ENCODE measurements at regions not wholly inside any gene's neighbourhood (a gene's known extent, or its start where the extent isn't known, plus 50 kb on each side); places are given as distances from the start of the nearest gene placed in this dataset.

DNA sequence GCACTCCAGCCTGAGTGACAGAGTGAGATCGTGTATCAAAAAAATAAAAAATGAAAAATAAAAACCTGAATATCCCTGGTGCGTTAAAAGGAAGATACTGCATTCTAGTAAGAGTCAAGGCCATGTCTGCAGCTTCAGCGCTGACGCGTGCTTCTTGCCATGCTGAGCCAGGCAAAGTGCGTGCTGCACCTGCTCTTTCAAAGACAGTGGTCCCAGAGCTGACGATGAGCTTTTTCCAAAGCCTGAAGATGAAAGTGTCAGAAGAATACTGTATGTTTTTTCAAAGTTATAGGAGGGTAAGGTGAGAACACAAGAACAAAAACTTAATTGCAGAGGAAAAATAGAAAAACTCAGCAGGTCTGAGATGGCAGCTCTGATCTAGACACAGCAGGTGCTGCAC lies 115.1 kb downstream of the RNASET2 start:
- DNase-seq: no peak

DNA sequence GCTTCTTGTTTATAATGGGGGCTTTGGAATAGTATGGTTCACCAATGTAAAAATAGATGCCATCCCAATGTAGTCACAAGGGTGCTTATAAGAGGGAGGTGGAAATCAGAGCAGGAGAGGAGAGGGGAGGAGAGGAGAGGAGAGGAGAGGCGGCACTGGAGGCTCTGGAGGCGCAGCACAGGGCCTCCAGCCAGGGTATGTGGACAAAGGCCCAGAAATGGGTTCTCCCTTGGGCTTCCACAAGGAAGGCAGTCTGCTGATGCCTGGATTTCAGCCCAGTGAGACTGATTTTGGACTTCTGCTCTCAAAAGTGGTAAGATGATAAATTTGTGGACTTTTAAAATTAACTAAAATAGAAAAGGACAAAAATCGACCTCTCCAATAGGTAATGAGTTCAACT lies 116.8 kb downstream of the RNASET2 start:
- no peak for DNase-seq

DNA sequence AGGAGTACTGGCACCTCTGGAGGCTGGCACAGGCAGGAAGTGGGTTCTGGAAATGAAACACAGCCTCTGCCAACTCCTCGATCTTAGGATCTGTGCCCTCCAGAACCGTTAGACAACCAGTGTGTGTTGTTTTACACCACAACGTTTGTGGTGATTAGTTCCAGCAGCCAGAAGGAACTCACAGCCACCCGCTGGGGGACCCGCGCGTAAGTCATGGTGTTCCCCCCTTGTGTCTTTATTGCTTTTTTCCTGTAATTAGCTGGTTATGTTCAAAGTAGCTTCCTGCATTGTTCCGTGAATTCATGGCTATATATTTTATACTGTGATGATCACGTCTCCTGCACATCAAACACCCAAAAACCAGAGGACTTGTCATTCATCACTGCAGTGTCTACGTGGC lies 117.4 kb downstream of the RNASET2 start:
- no peak for DNase-seq

DNA sequence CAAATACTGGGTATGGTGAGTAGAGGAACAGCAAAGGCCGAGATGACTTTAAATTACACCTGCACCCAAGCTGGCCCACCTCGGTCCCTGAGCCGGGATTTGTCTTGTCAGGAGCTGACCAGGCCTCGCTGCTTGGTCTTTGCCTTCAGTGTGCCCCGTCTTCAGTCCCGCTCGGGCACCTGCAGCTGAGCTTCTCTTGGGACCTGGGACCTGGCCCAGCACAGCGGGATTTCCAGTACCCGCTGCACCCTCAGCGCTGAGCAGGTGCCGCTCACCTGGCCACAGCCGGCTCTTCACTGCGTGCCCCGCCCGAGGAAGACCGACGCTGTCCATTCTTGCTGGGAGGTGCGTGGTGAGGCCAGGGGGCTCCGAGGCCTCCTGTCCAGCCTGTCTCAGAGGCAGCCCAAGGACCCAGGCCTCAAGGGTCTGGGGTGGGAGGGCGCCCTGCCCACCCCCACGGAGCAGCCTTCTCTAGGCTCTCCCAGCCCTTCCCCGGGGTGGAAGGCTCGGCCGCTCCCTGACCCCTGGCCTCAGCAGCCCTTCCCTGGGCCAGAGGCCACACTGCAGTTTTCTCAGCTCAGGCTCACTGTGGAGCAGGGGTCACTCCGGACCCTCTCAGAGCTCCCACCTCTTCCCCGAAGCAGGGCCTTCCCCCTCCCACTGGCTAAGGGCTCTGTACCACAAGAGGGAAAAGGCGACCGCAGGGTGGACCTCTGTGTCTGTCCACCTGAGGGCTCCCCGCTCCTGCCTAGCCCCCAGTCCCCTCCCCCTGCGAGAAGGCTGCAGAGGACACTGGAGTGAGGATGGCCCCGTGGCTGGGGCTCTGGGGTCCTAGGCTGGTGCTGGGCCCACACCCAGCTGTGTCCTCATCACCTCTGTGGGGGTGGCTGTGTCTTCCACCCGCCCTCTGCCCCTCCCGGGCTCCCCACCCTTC lies 119.3 kb downstream of the RNASET2 start:
- DNase-seq: no peak

DNA sequence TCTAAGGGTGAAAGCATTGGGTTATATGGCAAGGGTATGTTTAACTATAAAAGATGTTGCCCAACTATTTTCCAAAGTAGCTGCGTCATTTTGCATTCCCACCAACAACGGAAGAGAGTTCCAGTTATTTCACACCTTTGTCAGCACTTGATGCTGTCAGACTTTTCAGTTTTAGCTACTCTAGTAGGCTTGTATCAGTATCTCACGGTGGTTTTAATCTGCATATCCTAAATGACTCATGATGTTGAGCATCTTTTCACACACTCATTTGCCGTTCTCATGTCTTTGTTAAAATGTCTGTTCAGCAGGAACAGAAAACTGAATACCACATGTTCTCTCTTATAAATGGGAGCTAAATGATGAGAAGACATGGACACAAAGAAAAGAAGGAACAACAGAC lies 122.3 kb downstream of the RNASET2 start:
- no peak for DNase-seq

DNA sequence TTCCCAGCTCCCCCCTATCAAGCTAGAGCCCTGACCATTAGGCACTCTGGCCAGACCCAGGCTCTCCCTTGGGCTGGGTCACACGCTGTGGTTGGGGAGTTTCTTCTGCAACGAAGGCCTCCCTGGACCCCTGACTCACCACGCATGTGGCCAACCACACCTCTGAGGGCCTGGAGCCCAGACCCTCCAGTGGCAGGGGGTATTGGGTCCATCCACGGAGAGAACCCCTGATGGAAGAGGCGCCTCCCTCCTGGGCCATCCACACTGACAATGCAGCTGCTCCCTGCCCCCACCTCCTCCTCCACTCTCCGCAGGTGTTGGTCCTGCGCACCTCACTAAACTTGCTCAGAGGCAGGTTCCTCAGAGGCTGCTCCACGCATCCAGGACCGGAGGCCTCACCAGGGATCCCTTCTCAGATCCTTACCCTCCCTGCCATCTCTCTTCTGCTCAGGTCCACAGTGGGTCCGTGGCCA lies 125.4 kb downstream of the RNASET2 start:
- no peak for DNase-seq

DNA sequence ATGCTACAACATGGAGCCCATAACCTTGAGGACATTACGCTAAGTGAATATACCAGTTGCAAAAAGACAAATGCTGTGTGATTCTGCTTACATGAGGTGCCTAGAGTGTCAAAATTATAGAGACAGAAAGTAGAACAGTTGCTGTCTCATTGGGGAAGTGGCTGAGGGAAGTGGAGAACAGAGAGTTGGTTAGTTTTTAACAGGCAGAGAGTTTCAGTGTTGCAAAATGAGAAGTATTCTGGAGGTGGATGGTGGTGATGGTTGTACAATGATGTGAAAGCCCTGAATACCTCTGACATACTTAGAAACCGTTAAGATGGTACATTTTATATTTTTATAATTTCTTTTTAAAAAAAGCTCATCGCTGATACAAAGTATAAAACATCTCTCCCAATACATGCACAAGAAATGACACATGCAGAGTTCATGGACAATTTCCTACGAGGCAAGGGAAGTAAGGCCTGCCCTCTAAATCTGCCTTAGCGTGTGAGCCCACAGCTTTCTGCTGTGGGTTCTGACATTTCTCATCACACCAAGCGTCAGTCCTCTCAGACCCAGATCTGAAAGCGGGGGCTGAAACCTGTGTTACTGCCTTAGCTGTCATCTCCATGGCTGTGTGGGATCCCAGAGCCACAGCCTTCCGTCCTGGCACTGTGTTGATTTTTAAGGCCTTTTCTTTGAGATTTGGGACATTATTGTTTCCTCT lies 126.0 kb downstream of the RNASET2 start:
- no peak for DNase-seq

DNA sequence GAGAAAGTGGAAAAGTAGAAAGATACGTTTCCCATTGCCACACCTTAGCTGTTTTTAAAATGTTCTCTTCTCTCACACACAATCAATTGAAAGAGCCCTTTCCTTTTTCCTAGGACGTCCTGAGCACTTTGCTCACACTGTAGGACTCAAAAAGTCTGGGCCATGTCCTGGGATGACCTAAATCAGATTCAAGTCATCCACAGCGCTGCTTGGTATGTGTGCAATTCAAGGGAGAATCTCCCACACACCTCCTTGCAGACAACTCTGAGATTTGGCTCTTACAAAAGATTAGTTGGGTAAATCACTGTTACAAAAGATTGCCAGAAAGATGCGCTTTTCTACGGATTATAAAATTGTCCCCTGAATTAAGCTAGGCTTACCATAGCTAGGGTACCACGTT lies 130.1 kb downstream of the RNASET2 start:
- no peak for DNase-seq

DNA sequence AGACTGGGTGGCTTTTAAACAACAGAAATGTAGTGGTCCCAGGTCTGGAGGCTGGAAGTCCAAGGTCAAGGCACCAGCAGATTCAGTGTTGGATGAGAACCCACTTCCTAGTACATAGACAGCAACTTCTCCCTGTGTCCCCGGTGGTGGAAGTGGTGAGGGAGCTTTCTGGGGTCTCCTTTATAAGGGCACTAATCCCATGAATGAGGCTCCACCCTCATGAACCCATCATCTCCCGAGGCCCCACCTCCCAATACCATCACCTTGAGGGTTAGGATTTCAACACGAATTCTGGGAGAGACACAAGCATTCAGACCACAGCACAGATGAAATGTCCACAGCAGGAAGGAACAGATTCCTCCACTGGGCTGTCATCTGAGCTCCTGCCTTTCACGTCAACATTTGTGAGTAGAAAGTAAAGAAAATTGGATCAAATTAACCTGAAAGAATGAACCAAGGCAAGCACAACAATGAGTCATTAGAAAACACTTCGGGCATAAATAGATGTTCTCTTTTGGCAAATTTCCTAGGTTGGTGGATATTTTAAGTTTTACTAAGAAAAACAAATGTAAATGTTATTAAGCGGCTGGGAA lies 130.7 kb downstream of the RNASET2 start:
- DNase-seq: no peak

DNA sequence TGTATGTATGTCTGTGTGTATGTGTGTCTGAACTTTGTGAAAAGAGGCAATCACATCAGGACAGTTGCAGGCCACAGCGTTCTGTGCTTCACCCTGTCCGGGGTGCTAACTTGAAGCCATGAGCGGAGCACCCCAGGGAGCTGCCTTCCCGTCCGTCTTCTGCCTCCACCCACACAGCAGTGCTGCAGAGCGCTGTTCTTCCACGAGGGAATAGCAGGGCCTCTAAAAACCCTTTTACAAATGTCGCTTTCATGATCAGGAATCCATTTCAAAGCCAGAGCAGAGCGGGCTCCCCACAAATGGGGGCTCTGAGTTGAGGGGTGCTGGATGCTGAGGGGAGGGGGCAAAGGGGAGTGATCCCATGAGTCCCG lies 131.5 kb downstream of the RNASET2 start:
- no peak for DNase-seq

DNA sequence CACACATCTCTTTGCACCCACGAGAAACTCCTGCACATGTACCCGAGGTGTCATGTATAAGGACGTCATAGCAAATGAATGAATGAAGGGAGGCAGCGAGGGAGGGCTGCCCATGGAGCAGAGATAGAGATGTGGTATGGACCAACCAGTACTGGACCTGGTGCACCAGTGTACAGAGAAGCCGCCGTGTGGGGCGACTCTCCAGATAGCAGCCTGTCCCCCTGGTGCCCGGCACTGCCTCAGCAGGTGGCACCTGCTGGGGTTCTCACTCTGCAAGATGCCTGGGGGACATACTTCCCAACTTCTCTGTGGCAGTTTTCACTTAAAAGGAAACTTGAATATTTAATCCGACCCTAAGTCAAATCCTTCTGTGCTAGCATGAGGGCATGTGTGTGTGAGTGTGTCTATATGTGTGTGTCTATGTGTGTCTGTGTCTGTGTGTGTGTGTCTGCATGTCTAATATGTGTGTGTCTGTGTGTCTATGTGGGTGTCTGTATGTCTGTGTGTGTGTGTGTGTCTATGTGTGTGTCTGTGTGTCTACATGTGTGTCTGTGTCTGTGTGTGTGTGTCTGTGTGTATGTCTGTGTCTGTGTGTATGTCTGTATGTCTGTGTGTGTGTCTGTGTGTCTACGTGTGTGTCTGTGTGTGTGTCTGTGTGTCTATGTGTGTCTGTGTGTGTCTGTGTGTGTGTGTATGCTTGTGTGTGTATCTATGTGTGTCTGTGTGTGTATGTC lies 132.0 kb downstream of the RNASET2 start:
- no peak for DNase-seq

DNA sequence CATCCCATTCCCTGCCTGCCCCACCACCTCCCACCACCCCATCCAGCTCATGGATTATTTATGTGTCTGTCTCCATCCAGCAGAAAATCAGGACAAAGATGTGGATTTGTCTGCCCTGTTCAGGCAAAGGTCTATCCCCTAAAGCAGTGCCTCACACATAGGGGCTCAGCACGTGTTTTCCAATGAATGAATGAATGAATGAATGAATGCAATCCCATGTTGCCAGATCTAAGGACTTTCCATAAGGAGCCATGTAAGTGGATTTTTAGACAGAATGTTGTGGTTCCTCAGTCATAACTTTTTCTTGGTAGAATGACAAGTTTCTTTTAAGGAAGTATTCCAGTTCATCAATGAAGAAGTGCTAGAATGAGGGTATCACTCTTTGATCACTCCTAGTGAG lies 133.7 kb downstream of the RNASET2 start:
- DNase-seq: no peak

DNA sequence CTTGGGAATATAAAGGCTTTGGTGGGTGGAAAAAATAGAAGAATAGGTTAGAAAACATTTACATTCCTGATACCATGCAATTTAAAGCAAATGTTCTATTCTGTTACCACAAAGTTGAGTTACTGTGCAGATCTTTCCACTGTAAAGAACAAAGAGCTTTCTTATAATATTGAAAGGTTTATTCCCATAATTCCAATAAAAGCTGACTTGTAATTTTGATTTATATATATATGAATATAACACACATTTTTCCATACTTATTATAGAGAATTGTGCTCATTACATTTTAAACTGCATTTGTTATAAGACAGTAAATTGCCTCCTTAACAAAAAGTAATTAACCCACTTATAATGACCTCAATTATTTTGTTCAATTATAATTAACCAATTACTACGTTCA lies 135.9 kb downstream of the RNASET2 start:
- DNase-seq: no peak

DNA sequence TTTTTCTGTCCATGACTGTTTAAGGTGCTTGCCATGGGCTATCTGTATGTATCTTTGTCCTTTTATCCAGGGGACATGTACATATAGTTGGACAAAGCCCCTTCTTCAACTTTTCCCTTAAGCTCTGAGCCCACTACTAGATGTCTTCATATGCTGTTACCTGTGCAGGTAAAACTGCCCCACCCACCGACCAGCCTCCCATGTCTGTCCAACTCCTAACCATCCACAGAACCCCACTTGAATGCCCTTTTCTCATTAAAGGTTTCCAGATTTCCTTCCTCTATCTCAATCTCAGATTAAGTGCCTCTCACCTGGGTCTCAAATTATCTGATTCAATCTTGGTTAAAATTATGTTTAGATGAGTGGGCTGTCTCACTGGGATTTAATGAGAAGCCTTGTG lies 136.3 kb downstream of the RNASET2 start:
- no peak for DNase-seq

DNA sequence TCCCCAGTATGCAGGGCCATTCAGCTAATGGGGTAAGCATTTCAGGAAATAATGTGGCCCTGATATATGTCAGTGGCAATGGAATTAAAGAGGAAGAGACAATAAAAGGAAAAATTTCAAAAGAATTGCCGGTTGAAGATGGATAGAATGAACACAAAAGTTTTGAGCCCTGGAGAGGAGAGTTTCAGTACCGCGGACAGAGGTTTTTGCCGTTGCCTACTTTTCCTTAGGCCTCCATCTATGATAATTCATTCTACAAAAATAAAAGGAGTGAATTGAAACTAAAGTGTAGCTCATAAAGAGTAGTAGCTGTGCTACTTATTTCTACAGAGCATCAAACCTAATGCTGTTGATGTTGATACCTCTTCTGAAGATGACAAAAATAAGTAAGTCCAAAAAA lies 140.7 kb downstream of the RNASET2 start:
- no peak for DNase-seq

DNA sequence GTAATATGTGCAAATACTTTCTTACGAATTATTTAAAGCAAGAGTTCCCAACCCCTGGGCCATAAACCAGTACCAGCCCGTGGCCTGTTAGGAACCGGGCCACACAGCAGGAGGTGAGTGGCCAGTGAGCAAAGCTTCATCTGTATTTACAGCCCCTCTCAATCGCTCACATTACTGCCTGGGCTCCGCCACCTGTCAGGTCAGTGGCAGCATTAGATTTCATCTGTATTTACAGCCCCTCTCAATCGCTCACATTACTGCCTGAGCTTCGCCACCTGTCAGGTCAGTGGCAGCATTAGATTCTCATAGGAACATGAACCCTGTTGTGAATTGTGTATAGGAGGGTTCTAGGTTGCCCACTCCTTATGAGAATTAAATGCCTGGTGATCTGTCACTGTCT lies 142.0 kb downstream of the RNASET2 start:
- DNase-seq: no peak

DNA sequence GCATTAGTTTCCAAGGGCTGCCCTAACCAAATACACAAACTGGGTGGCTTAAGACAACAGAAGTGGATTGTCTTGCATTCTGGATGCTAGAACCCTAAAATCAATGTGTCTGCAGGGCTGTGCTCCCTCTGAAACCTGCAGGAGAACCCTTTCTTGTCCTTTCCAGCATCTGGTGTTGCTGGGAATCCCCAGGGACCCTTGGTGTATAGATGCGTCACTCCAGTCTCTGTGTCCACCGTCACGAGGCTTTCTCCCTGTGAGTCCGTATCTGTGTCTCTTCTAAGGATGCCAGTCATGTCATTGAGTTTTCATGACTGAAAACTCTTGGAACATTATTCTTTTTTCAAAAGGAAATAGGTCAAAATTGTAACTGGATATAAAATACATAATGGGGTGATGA lies 142.9 kb downstream of the RNASET2 start:
- no peak for DNase-seq

DNA sequence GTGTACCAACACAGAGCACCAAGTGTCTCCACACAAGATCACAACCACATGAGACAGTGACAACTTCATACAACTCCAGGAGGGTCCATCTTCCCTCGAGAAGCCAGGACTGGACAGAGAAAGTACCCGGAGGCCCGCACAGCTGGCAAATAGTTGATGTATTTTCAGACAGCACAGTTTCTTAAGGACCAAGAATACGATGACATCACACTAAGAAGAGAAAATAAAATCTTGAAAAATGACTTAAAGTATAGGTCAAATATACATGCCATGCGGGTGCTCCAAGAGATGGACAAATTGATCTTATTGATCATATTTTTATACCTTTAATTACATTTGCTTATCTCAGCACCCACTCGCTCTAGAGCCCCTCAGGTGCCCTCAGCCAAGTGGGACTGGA lies 145.5 kb downstream of the RNASET2 start:
- DNase-seq: no peak

DNA sequence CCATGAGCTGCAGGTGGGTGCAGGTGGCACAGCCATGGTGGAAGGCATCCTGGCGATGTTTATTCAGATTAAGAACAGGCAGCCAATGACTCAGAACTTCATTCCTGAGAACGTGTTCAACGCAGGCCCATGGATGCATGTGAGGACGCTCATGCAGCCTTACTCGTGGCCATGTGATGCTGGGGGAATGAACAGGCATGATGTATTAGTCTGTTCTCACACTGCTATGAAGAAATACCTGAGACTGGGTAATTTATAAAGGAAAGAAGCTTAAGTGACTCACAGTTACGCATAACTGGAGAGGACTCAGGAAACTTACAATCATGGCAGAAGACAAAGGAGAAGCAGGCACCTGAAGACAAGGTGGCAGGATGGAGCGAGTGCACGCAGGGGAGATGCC lies 146.6 kb downstream of the RNASET2 start:
- DNase-seq: no peak

DNA sequence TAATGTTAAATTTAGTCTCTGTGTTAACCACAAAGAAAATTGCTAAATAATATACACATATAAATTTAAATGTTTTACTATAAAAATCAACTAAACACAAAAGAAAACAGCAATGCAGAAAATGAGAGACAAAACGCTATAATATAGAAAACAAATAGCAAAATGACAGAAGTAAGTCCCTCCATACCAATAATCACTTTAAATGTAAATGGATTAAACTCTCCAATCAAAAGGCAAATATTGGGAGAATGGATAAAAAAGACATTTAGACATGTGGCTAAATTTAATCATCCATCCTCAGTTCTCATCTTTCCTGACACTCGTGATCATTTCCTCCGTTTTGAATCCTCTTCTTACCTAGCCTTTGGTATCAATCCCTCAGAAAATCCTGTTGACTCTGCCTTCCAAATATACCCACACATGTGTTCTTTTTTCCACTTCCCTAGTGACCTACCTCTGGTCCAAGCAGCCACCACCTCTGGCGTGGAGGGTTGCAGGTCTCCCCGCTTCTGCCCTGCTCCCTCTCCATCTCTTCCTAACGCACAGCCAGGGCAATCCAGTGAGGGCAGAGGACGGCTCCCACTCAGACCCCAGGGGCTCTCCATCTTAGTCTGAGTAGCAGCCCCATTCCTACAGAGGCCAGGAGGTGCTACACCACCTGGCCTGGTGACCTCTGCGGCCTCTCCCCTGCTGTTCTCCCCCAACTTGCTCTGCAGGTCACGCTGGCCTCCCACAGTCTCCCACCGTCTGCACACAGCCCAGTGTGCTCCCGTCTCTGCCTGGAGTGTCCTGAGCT lies 149.2 kb downstream of the RNASET2 start:
- no peak for DNase-seq

DNA sequence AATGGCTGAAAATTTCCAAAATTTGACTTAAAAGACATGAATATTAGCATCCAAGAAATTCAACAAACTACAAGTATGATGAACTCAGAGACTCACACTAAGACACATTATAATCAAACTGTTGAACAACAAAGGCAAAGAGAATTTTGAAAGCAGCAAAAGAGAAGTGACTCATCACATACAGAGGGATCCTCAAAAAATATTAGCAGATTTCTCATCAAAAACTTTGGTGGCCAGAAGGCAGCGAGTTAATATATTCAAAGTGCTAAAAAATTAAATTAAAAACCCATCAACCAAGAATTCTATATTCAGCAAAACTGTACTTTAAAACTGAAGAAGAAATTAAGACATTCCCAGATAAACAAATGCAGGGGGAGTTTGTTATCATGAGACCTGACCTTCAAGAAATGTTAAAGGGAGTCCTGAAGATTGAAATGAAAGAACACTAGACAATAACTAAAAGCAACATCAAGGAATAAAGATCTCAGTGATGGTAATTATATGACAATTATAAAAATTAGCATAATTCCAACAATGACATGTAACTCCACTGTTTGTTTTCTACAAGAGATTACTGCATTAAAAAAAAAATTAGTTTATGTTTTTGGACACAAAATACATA lies 150.0 kb downstream of the RNASET2 start:
- DNase-seq: no peak

DNA sequence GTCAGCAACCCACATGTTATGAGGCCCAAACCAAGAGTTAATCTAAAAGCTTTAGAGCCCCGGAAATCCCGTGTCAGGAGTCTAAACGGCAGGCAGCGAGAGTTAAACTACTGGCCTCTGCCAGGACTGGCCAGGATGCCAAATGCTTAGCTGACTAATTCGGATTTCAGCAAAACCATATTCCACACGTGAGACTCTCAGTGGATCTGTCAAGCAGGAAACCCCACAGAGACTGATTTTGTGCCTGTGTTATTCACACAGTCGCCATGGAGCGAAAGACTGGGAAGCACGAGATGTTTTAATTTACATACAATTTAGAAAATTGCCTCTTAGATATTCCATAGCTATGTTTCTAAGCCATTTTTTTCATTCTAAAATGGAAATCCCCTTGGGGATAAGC lies 152.9 kb downstream of the RNASET2 start:
- no peak for DNase-seq

Data from NCI-H1694 treated with DMSO at 0.1 percent for 48 hours (cell line).